ENCODE measurements at regions not wholly inside any gene's neighbourhood (a gene's known extent, or its start where the extent isn't known, plus 50 kb on each side); places are given as distances from the start of the nearest gene placed in this dataset.

DNA sequence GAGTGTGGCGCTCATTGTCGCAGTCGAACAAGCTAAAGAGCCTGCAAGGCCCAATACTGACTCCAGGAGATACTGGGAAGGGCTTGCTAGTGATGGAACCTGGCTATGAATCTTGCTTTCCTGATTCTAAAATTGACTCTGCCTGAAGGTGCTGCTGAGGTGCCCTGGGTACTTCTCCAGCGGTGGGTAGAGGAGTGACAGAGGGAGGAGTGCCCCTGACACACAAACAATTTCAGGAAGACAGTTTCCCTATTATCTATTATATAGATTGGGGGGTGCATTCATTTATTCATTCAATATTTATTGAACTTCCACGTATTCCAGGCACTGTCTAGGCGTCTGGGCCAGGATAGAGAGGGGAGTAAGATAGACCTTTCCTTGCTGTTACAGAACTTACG is 339.2 kb upstream of the GATB start:
- Mint-ChIP-seq H3K9me3 (no peaks in the 10 kb centered on the region), H3K36me3 (no peaks in the 10 kb centered on the region)
- no peaks in the 10 kb centered on the region for H3K27me3 ChIP-seq

DNA sequence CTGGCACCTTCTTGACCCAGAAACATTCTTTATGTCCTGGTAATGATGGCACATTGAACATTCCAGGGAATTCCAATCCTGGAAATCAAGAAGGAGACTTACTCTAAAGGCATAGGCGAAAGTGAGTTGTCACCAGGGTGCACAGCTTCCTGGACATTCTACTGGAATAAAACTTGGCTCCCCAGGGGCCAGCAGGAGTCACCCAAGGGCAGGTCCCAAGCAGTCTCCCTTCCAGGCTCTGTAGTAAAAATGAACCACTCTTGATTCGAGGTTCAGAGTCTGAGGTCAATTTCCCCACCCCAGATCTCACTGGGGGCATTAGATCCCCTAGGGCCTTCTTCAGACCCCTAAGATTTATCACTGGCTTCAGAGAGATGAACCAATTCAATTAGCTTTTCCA is 338.7 kb upstream of the GATB start:
- DNase-seq (ENCODE audit: low spot score), result no peak
- Histone ChIP-seq H4K20me1 (ENCODE audit: low read depth) (no peaks in the 10 kb centered on the region), H2AFZ (replicated peaks) (no peak overlapping the region), H3K4me3 (no peak overlapping the region), H3K4me2 (no peak overlapping the region), H3K9ac (no peak overlapping the region), H3K4me1 (no peaks in the 10 kb centered on the region), H3K9me3 (ENCODE audit: low read depth) (no peaks in the 10 kb centered on the region), H3K27me3 (no peaks in the 10 kb centered on the region), H3K36me3 (no peaks in the 10 kb centered on the region), H3F3A (ENCODE audit: low read depth) (no peaks in the 10 kb centered on the region), H3K27ac (no peak overlapping the region), H3K79me2 (ENCODE audit: low read depth) (no peaks in the 10 kb centered on the region)
- Mint-ChIP-seq H3K9me3 (no peaks in the 10 kb centered on the region), H3K27ac (no peak overlapping the region), H3K27me3 (ENCODE audit: insufficient read depth, low read depth) (peaks cover 10% of the 10 kb centered on the region), H3K36me3 (no peaks in the 10 kb centered on the region), H3K4me3 (no peak overlapping the region), H3K4me1 (peaks cover 19% of the 10 kb centered on the region)
- TF ChIP-seq EZH2phosphoT487 (IDR thresholded peaks at IDR 0.05) (no peak), EZH2 (IDR thresholded peaks at IDR 0.05) (no peak)
- TF ChIP-seq, protein P1, sequence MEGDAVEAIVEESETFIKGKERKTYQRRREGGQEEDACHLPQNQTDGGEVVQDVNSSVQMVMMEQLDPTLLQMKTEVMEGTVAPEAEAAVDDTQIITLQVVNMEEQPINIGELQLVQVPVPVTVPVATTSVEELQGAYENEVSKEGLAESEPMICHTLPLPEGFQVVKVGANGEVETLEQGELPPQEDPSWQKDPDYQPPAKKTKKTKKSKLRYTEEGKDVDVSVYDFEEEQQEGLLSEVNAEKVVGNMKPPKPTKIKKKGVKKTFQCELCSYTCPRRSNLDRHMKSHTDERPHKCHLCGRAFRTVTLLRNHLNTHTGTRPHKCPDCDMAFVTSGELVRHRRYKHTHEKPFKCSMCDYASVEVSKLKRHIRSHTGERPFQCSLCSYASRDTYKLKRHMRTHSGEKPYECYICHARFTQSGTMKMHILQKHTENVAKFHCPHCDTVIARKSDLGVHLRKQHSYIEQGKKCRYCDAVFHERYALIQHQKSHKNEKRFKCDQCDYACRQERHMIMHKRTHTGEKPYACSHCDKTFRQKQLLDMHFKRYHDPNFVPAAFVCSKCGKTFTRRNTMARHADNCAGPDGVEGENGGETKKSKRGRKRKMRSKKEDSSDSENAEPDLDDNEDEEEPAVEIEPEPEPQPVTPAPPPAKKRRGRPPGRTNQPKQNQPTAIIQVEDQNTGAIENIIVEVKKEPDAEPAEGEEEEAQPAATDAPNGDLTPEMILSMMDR (IDR thresholded peaks at IDR 0.05), result no peak

More for the DNA sequence above, 339.2 kb upstream of the GATB start:
- no peak overlapping the region for H3K27ac Mint-ChIP-seq
- no peak overlapping the region for H3K4me2 ChIP-seq
- no peaks in the 10 kb centered on the region for H3F3A ChIP-seq (ENCODE audit: low read depth)
- TF ChIP-seq, protein P1 (IDR thresholded peaks at IDR 0.05), result no peak
- TF ChIP-seq EZH2 (IDR thresholded peaks at IDR 0.05), result no peak
- no peak for TF ChIP-seq EZH2phosphoT487 (IDR thresholded peaks at IDR 0.05)
- H3K4me3 Mint-ChIP-seq, result no peak overlapping the region
- peaks cover 10% of the 10 kb centered on the region for H3K27me3 Mint-ChIP-seq (ENCODE audit: insufficient read depth, low read depth)
- no peak overlapping the region for H3K9ac ChIP-seq
- DNase-seq (ENCODE audit: low spot score), result no peak
- H3K9me3 ChIP-seq (ENCODE audit: low read depth), result no peaks in the 10 kb centered on the region
- H3K4me1 Mint-ChIP-seq, result peaks cover 21% of the 10 kb centered on the region
- H3K4me1 ChIP-seq, result no peaks in the 10 kb centered on the region
- H3K79me2 ChIP-seq (ENCODE audit: low read depth), result no peaks in the 10 kb centered on the region
- no peak overlapping the region for H2AFZ ChIP-seq (replicated peaks)
- no peaks in the 10 kb centered on the region for H4K20me1 ChIP-seq (ENCODE audit: low read depth)
- H3K36me3 ChIP-seq, result no peaks in the 10 kb centered on the region
- no peak overlapping the region for H3K4me3 ChIP-seq
- no peak overlapping the region for H3K27ac ChIP-seq

DNA sequence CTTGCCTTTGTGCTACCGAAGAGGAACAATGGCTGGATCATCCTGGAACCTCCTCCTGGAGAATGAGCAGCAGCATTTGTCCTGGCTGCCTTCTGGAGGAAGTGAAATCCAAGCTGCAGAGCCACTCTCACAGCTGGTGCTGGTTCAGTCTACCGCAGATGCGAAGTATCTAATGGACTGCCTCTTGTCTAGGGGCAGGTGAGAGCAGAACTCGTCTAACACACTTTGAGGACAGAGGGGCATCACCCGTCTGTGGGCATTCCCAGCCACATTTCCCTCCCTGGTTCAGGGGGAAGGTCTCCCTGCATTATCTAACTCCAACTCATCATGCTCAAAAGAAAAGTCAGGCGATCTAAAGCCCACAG is 338.2 kb upstream of the GATB start:
- Mint-ChIP-seq H3K9me3 (no peaks in the 10 kb centered on the region), H3K4me1 (peaks cover 18% of the 10 kb centered on the region), H3K27ac (no peak overlapping the region), H3K27me3 (ENCODE audit: insufficient read depth, low read depth) (peaks cover 10% of the 10 kb centered on the region), H3K4me3 (no peak overlapping the region), H3K36me3 (no peaks in the 10 kb centered on the region)
- H3K79me2 ChIP-seq (ENCODE audit: low read depth), result no peaks in the 10 kb centered on the region
- no peak overlapping the region for H2AFZ ChIP-seq (replicated peaks)
- no peaks in the 10 kb centered on the region for H3K27me3 ChIP-seq
- H3K4me3 ChIP-seq, result no peak overlapping the region
- H3K4me1 ChIP-seq, result no peaks in the 10 kb centered on the region
- H3K9me3 ChIP-seq (ENCODE audit: low read depth), result no peaks in the 10 kb centered on the region
- no peaks in the 10 kb centered on the region for H3K36me3 ChIP-seq
- no peaks in the 10 kb centered on the region for H4K20me1 ChIP-seq (ENCODE audit: low read depth)
- H3F3A ChIP-seq (ENCODE audit: low read depth), result no peaks in the 10 kb centered on the region
- TF ChIP-seq EZH2 (IDR thresholded peaks at IDR 0.05) (no peak), EZH2phosphoT487 (IDR thresholded peaks at IDR 0.05) (no peak)
- TF ChIP-seq, protein P1 (IDR thresholded peaks at IDR 0.05), result no peak
- no peak overlapping the region for H3K9ac ChIP-seq
- H3K27ac ChIP-seq, result no peak overlapping the region
- no peak overlapping the region for H3K4me2 ChIP-seq
- DNase-seq (ENCODE audit: low spot score), result no peak
